ENCODE measurements at regions not wholly inside any gene's neighbourhood (a gene's known extent, or its start where the extent isn't known, plus 50 kb on each side); places are given as distances from the start of the nearest gene placed in this dataset.

GRCh38 chr11:71198141-71198822 lies 54.1 kb downstream of the SHANK2 start:
- TF ChIP-seq, protein P1, sequence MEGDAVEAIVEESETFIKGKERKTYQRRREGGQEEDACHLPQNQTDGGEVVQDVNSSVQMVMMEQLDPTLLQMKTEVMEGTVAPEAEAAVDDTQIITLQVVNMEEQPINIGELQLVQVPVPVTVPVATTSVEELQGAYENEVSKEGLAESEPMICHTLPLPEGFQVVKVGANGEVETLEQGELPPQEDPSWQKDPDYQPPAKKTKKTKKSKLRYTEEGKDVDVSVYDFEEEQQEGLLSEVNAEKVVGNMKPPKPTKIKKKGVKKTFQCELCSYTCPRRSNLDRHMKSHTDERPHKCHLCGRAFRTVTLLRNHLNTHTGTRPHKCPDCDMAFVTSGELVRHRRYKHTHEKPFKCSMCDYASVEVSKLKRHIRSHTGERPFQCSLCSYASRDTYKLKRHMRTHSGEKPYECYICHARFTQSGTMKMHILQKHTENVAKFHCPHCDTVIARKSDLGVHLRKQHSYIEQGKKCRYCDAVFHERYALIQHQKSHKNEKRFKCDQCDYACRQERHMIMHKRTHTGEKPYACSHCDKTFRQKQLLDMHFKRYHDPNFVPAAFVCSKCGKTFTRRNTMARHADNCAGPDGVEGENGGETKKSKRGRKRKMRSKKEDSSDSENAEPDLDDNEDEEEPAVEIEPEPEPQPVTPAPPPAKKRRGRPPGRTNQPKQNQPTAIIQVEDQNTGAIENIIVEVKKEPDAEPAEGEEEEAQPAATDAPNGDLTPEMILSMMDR (IDR thresholded peaks at IDR 0.05; ENCODE audit: extremely low read depth, insufficient read depth, missing control alignments), result no peak
- no peak for DNase-seq (ENCODE audit: low spot score)
- in situ Hi-C loops (cut with MboI; ENCODE audit: low pct_unique_long_range_greater_than_20kb, low sequenced_read_pairs, unreplicated experiment), result no loop called here

DNA sequence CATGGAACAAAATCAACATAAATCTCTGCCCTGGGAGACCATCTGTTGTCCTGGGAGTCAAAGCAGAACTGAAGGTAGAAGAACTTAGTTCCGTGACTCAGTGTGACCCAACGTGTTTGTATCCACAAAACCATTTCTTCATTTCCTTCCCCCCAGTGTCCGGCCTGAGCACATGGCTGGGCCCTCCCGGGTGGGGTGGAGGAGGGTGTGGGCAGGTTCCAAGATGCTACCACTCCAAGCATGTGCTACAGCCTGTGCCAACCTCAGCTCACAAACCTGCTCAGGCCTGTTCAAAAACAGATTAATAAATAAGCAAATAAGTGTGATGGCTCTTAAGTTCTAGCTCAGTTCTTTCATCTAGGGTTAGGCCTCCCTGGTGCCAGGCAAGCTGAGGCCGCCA lies 55.3 kb downstream of the SHANK2 start:
- DNase-seq (ENCODE audit: low spot score), result no peak
- TF ChIP-seq, protein P1 (IDR thresholded peaks at IDR 0.05; ENCODE audit: extremely low read depth, insufficient read depth, missing control alignments), result no peak
- in situ Hi-C loops (cut with MboI; ENCODE audit: low pct_unique_long_range_greater_than_20kb, low sequenced_read_pairs, unreplicated experiment), result no loop called here

DNA sequence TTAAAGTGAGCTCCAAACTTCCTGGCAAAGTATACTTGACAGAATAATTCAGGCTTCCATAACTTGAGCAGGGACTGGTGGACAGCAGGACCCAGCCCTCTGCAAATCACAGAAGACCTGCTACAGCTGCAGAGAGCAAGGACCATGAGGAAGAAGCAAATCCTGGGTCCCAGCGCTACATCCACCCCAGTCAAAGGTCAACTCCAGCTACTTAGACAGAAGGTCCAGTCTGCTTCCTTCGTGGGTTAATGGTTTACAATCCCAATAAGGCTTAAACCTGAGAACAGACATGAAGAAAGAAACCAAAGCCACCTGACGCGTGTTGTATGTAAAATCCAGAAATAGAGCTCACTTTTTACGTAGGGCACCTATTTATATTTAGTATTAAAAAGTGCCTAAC lies 57.7 kb downstream of the SHANK2 start:
- TF ChIP-seq, protein P1 (IDR thresholded peaks at IDR 0.05; ENCODE audit: extremely low read depth, insufficient read depth, missing control alignments), result no peak
- in situ Hi-C loops (cut with MboI; ENCODE audit: low pct_unique_long_range_greater_than_20kb, low sequenced_read_pairs, unreplicated experiment), result no loop called here
- DNase-seq (ENCODE audit: low spot score), result no peak

- TF ChIP-seq, protein P1 (IDR thresholded peaks at IDR 0.05; ENCODE audit: extremely low read depth, insufficient read depth, missing control alignments), result no peak
- in situ Hi-C loops (cut with MboI; ENCODE audit: low pct_unique_long_range_greater_than_20kb, low sequenced_read_pairs, unreplicated experiment), result no loop called here
- no peak for DNase-seq (ENCODE audit: low spot score)
Observed at GRCh38 chr11:71193431-71193830, 58.9 kb downstream of the SHANK2 start.

- TF ChIP-seq, protein P1 (IDR thresholded peaks at IDR 0.05; ENCODE audit: extremely low read depth, insufficient read depth, missing control alignments), result no peak
- in situ Hi-C loops (cut with MboI; ENCODE audit: low pct_unique_long_range_greater_than_20kb, low sequenced_read_pairs, unreplicated experiment), result no loop called here
- DNase-seq (ENCODE audit: low spot score), result no peak
Observed at GRCh38 chr11:71192629-71193028, 59.7 kb downstream of the SHANK2 start.

GRCh38 chr11:71191201-71191600 lies 61.2 kb downstream of the SHANK2 start:
- TF ChIP-seq, protein P1 (IDR thresholded peaks at IDR 0.05; ENCODE audit: extremely low read depth, insufficient read depth, missing control alignments), result no peak
- DNase-seq (ENCODE audit: low spot score), result no peak
- in situ Hi-C loops (cut with MboI; ENCODE audit: low pct_unique_long_range_greater_than_20kb, low sequenced_read_pairs, unreplicated experiment), result no loop called here
